HCT116 (cell line): ENCODE measurements at regions not wholly inside any gene's neighbourhood (a gene's known extent, or its start where the extent isn't known, plus 50 kb on each side); places are given as distances from the start of the nearest gene placed in this dataset.

Experiments used
- ATAC-seq: fragments of 200-7000 bp; cut with Tn5 transposase; 2 replicates; pipeline ENCODE4 v1.9.1; 2020; ENCODE audit warnings: mild to moderate bottlenecking, moderate library complexity
- BruUV-seq: library from RNA; stranded (reverse); fragments of 400-500 nt; replicated peaks from 2 replicates; lab custom pipeline; 2021; lab: Mats Ljungman, UMichigan
- CTCF ChIA-PET: fragments of 300-600 bp; sonication (Branson Sonifier 250); formaldehyde crosslinking; loops from one replicate; lab custom pipeline; 2021; ENCODE audit warnings: antibody characterized with exemption; lab: Charles Lee
- POLR2A ChIA-PET: fragments of 300-600, 350-600 bp; sonication (Branson Sonifier 250); formaldehyde crosslinking; loops from one replicate; lab custom pipeline; 2021; ENCODE audit warnings: antibody characterized with exemption; lab: Charles Lee
- RAD21 ChIA-PET, 2 experiments: fragments of 300-600 bp; sonication (Branson Sonifier 250); formaldehyde crosslinking; loops; one replicate each; lab custom pipeline; 2023; ENCODE audit warnings: low total read pairs in 2 of 2; ENCODE audit not compliant: uncharacterized antibody in 2 of 2, unreplicated experiment in 2 of 2, low non-redundant PET in 1 of 2; lab: Charles Lee
- DNase-seq: peaks from one replicate; pipeline ENCODE4 v3.0.0-alpha.2; 2010; ENCODE audit warnings: low read depth, low spot score
- H2AFZ ChIP-seq: fragments of 200-600 bp; shearing (Covaris generic), sonication (generic); 2 replicates; pipeline ENCODE4 v1.6.1; 2017; ENCODE audit warnings: low read depth, mixed run types, mixed read lengths, antibody characterized with exemption, low read length; ENCODE audit not compliant: poor library complexity, severe bottlenecking
- H3K27ac ChIP-seq: 2 replicates; pipeline ENCODE4 v1.5.1; 2012; ENCODE audit warnings: low read depth, low read length
- H3K27me3 ChIP-seq: fragments of 200-600 bp; sonication (generic); 2 replicates; pipeline ENCODE4 v1.6.1; 2016; ENCODE audit warnings: mixed run types, low read length, mixed read lengths; ENCODE audit not compliant: insufficient read depth
- H3K36me3 ChIP-seq, 2 experiments: fragments of 200-500 bp in 1 of 2; fragments of 200-600 bp in 1 of 2; sonication (Bioruptor generic) in 1 of 2; sonication (generic) in 1 of 2; 2 replicates each; pipeline versions ENCODE4 v1.5.1 to v1.6.1; 2014 to 2016; ENCODE audit warnings: low read length in 2 of 2, inconsistent platforms in 1 of 2, mixed read lengths in 1 of 2, mixed run types in 1 of 2; ENCODE audit not compliant: insufficient read depth in 2 of 2, control insufficient read depth in 1 of 2
- H3K4me1 ChIP-seq, 2 experiments: fragments of 200-600 bp in 1 of 2; sonication (generic) in 1 of 2; 2 replicates each; pipeline versions ENCODE4 v1.5.1 to v1.6.1; 2012 to 2017; ENCODE audit warnings: low read length in 2 of 2, inconsistent platforms in 1 of 2, mild to moderate bottlenecking in 1 of 2, mixed read lengths in 1 of 2, mixed run types in 1 of 2, moderate library complexity in 1 of 2; ENCODE audit not compliant: insufficient read depth in 2 of 2, control insufficient read depth in 1 of 2
- H3K4me2 ChIP-seq: fragments of 200-600 bp; sonication (generic); 2 replicates; pipeline ENCODE4 v1.6.1; 2017; ENCODE audit warnings: mixed run types, low read length, mixed read lengths
- H3K4me3 ChIP-seq, 2 experiments: fragments of 200-600 bp in 1 of 2; sonication (generic) in 1 of 2; replicated peaks in 1 of 2; 2 replicates each; pipeline ENCODE4 v1.5.1; 2011 to 2016; ENCODE audit warnings: low read length in 2 of 2, control low read depth in 1 of 2, low read depth in 1 of 2, mild to moderate bottlenecking in 1 of 2, mixed read lengths in 1 of 2, mixed run types in 1 of 2
- H3K79me2 ChIP-seq: fragments of 200-600 bp; sonication (generic); 2 replicates; pipeline ENCODE4 v1.6.1; 2017; ENCODE audit warnings: mild to moderate bottlenecking, mixed run types, low read length, moderate library complexity, mixed read lengths; ENCODE audit not compliant: insufficient read depth
- H3K9ac ChIP-seq: fragments of 200-600 bp; sonication (generic); 2 replicates; pipeline ENCODE4 v1.6.1; 2016; ENCODE audit warnings: low read length, mixed read lengths
- H3K9me2 ChIP-seq: fragments of 200-600 bp; sonication (generic), shearing (Covaris generic); 2 replicates; pipeline ENCODE4 v1.6.1; 2017; ENCODE audit warnings: mixed run types, mild to moderate bottlenecking, moderate library complexity; ENCODE audit not compliant: insufficient read depth
- H3K9me3 ChIP-seq, 2 experiments: fragments of 200-500 bp in 1 of 2; fragments of 200-600 bp in 1 of 2; sonication (Bioruptor generic) in 1 of 2; sonication (generic) in 1 of 2; 2 replicates each; pipeline ENCODE4 v1.6.1; 2014 to 2017; ENCODE audit warnings: low read length in 2 of 2, mixed read lengths in 2 of 2, inconsistent platforms in 1 of 2, low read depth in 1 of 2, mild to moderate bottlenecking in 1 of 2, mixed run types in 1 of 2, moderate library complexity in 1 of 2; ENCODE audit not compliant: control insufficient read depth in 1 of 2, insufficient read depth in 1 of 2
- H4K20me1 ChIP-seq: fragments of 200-600 bp; sonication (generic), shearing (Covaris generic); 2 replicates; pipeline ENCODE4 v1.6.1; 2017; ENCODE audit warnings: mixed run types, mild to moderate bottlenecking, moderate library complexity; ENCODE audit not compliant: insufficient read depth
- ELF1 ChIP-seq: IDR thresholded peaks from 2 replicates; pipeline ENCODE4 v1.6.1; 2012; ENCODE audit warnings: low read depth, borderline replicate concordance
- POLR2A ChIP-seq: IDR thresholded peaks from 2 replicates; pipeline ENCODE4 v1.7.0; 2011; ENCODE audit warnings: borderline replicate concordance; ENCODE audit not compliant: insufficient read depth, insufficient read length; ENCODE audit errors: extremely low read depth
- POLR2AphosphoS5 ChIP-seq: IDR thresholded peaks from 2 replicates; pipeline ENCODE4 v1.6.1; 2011; ENCODE audit warnings: mild to moderate bottlenecking, low read depth, low read length, moderate library complexity
- RAD21 ChIP-seq: IDR thresholded peaks from 2 replicates; pipeline ENCODE4 v1.6.1; 2012; ENCODE audit warnings: low read depth, mild to moderate bottlenecking
- SIN3A ChIP-seq: IDR thresholded peaks from 2 replicates; pipeline ENCODE4 v1.6.1; 2012; ENCODE audit warnings: low read depth
- SRF ChIP-seq: IDR thresholded peaks from 2 replicates; pipeline ENCODE4 v1.6.1; 2012; ENCODE audit warnings: low read depth
- ZBTB33 ChIP-seq: IDR thresholded peaks from 2 replicates; pipeline ENCODE4 v1.6.1; 2011; ENCODE audit warnings: mild to moderate bottlenecking, low read length, moderate library complexity; ENCODE audit not compliant: insufficient replicate concordance; ENCODE audit errors: extremely low read depth
- ZFX ChIP-seq: fragments of 450-650 bp; IDR thresholded peaks from 2 replicates; pipeline ENCODE4 v1.6.1; 2017
- ZNF274 ChIP-seq: fragments of 200-500 bp; sonication (Bioruptor generic); IDR thresholded peaks from 2 replicates; pipeline ENCODE4 v1.6.1; 2014; ENCODE audit warnings: mild to moderate bottlenecking, low read depth, low read length, inconsistent platforms
- intact Hi-C: fragments of 100-400 bp; cut with micrococcal nuclease; formaldehyde crosslinking; loops from 2 replicates; pipeline ENCODE4 v1.10.0; 2022
- TF ChIP-seq, protein P1 (sequence below): IDR thresholded peaks from 2 replicates; pipeline ENCODE4 v1.6.1; 2012
- TF ChIP-seq, protein P2 (sequence below): IDR thresholded peaks from 2 replicates; pipeline ENCODE4 v1.6.1; 2012; ENCODE audit warnings: low read depth

GRCh38 chr4:158053801-158054200, 119.0 kb downstream of the GASK1B start:
- Histone ChIP-seq H3K4me3 (no peak overlapping the region), H4K20me1 (no peaks in the 10 kb centered on the region), H2AFZ (no peak overlapping the region), H3K9me3 (no peaks in the 10 kb centered on the region), H3K4me2 (no peak overlapping the region), H3K27me3 (no peaks in the 10 kb centered on the region), H3K36me3 (no peaks in the 10 kb centered on the region), H3K9me2 (no peaks in the 10 kb centered on the region), H3K79me2 (no peaks in the 10 kb centered on the region), H3K27ac (no peak overlapping the region), H3K9ac (no peak overlapping the region), H3K4me1 (no peaks in the 10 kb centered on the region)
- DNase-seq (no peak), ATAC-seq (no peak)
- intact Hi-C loops, result no loop called here
- POLR2A ChIA-PET, result no interaction called here
- RAD21 ChIA-PET, result no interaction called here
- TF ChIP-seq ZNF274 (no peak), POLR2AphosphoS5 (no peak), SRF (no peak), POLR2A (no peak), ZBTB33 (no peak), SIN3A (no peak), RAD21 (no peak), ZFX (no peak)
- TF ChIP-seq, protein P1, sequence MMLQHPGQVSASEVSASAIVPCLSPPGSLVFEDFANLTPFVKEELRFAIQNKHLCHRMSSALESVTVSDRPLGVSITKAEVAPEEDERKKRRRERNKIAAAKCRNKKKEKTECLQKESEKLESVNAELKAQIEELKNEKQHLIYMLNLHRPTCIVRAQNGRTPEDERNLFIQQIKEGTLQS, result no peak
- CTCF ChIA-PET, result no interaction called here
- BruUV-seq, result no TSS peak

- no peak overlapping the region for H3K4me2 ChIP-seq
- H3K9ac ChIP-seq, result no peak overlapping the region
- CTCF ChIA-PET, result no interaction called here
- H3K4me3 ChIP-seq, result no peak overlapping the region
- ATAC-seq, result no peak
- RAD21 ChIA-PET, result no interaction called here
- H3K9me3 ChIP-seq, result no peaks in the 10 kb centered on the region
- H3K27me3 ChIP-seq, result no peaks in the 10 kb centered on the region
- H2AFZ ChIP-seq, result no peak overlapping the region
- intact Hi-C loops, result no loop called here
- no TSS peak for BruUV-seq
- H3K79me2 ChIP-seq, result no peaks in the 10 kb centered on the region
- no peak for DNase-seq
- no peaks in the 10 kb centered on the region for H3K36me3 ChIP-seq
- no peaks in the 10 kb centered on the region for H3K9me2 ChIP-seq
- H3K27ac ChIP-seq, result no peak overlapping the region
- POLR2A ChIA-PET, result no interaction called here
- H4K20me1 ChIP-seq, result no peaks in the 10 kb centered on the region
- no peaks in the 10 kb centered on the region for H3K4me1 ChIP-seq
- TF ChIP-seq ZBTB33 (no peak), ELF1 (no peak)
- TF ChIP-seq, protein P2, sequence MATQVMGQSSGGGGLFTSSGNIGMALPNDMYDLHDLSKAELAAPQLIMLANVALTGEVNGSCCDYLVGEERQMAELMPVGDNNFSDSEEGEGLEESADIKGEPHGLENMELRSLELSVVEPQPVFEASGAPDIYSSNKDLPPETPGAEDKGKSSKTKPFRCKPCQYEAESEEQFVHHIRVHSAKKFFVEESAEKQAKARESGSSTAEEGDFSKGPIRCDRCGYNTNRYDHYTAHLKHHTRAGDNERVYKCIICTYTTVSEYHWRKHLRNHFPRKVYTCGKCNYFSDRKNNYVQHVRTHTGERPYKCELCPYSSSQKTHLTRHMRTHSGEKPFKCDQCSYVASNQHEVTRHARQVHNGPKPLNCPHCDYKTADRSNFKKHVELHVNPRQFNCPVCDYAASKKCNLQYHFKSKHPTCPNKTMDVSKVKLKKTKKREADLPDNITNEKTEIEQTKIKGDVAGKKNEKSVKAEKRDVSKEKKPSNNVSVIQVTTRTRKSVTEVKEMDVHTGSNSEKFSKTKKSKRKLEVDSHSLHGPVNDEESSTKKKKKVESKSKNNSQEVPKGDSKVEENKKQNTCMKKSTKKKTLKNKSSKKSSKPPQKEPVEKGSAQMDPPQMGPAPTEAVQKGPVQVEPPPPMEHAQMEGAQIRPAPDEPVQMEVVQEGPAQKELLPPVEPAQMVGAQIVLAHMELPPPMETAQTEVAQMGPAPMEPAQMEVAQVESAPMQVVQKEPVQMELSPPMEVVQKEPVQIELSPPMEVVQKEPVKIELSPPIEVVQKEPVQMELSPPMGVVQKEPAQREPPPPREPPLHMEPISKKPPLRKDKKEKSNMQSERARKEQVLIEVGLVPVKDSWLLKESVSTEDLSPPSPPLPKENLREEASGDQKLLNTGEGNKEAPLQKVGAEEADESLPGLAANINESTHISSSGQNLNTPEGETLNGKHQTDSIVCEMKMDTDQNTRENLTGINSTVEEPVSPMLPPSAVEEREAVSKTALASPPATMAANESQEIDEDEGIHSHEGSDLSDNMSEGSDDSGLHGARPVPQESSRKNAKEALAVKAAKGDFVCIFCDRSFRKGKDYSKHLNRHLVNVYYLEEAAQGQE, result no peak
Observed at GRCh38 chr4:158053086-158053485, 119.7 kb downstream of the GASK1B start.
